ENCODE measurements at regions not wholly inside any gene's neighbourhood (a gene's known extent, or its start where the extent isn't known, plus 50 kb on each side); places are given as distances from the start of the nearest gene placed in this dataset.

- no peaks in the 10 kb centered on the region for H3K36me3 Mint-ChIP-seq (ENCODE audit: insufficient read depth)
- TF ChIP-seq CTCF (IDR thresholded peaks at IDR 0.05; ENCODE audit: unreplicated experiment): no peak
- H3K4me1 Mint-ChIP-seq (ENCODE audit: low read depth): no peaks in the 10 kb centered on the region
- H3K27ac Mint-ChIP-seq: no peak overlapping the region
- H3K9me3 Mint-ChIP-seq (ENCODE audit: low read depth): no peaks in the 10 kb centered on the region
- peaks cover 13% of the 10 kb centered on the region for H3K27me3 Mint-ChIP-seq
- no peak for DNase-seq (ENCODE audit: low spot score, unreplicated experiment)
- no peak overlapping the region for H3K4me3 Mint-ChIP-seq (ENCODE audit: low read depth)
These were observed 205.7 kb downstream of the ASB1 start for GRCh38 chr2:238632181-238633060.

GRCh38 chr2:238633426-238634328 lies 206.9 kb downstream of the ASB1 start:
- no peaks in the 10 kb centered on the region for H3K4me1 Mint-ChIP-seq (ENCODE audit: low read depth)
- no peak for DNase-seq (ENCODE audit: low spot score, unreplicated experiment)
- H3K36me3 Mint-ChIP-seq (ENCODE audit: insufficient read depth): no peaks in the 10 kb centered on the region
- H3K27ac Mint-ChIP-seq: no peak overlapping the region
- no peak overlapping the region for H3K4me3 Mint-ChIP-seq (ENCODE audit: low read depth)
- no peak for TF ChIP-seq CTCF (IDR thresholded peaks at IDR 0.05; ENCODE audit: unreplicated experiment)
- H3K27me3 Mint-ChIP-seq: peaks cover 13% of the 10 kb centered on the region
- H3K9me3 Mint-ChIP-seq (ENCODE audit: low read depth): no peaks in the 10 kb centered on the region

- no peak overlapping the region for H3K27ac Mint-ChIP-seq
- no peak for TF ChIP-seq CTCF (IDR thresholded peaks at IDR 0.05; ENCODE audit: unreplicated experiment)
- H3K27me3 Mint-ChIP-seq: peaks cover 10% of the 10 kb centered on the region
- H3K4me3 Mint-ChIP-seq (ENCODE audit: low read depth): no peak overlapping the region
- H3K4me1 Mint-ChIP-seq (ENCODE audit: low read depth): no peaks in the 10 kb centered on the region
- H3K36me3 Mint-ChIP-seq (ENCODE audit: insufficient read depth): no peaks in the 10 kb centered on the region
- H3K9me3 Mint-ChIP-seq (ENCODE audit: low read depth): no peaks in the 10 kb centered on the region
- no peak for DNase-seq (ENCODE audit: low spot score, unreplicated experiment)
These were observed 208.1 kb downstream of the ASB1 start for GRCh38 chr2:238634701-238635357.

- no peak for DNase-seq (ENCODE audit: low spot score, unreplicated experiment)
- H3K4me3 Mint-ChIP-seq (ENCODE audit: low read depth): no peak overlapping the region
- H3K9me3 Mint-ChIP-seq (ENCODE audit: low read depth): no peaks in the 10 kb centered on the region
- H3K27ac Mint-ChIP-seq: no peak overlapping the region
- no peaks in the 10 kb centered on the region for H3K36me3 Mint-ChIP-seq (ENCODE audit: insufficient read depth)
- no peak for TF ChIP-seq CTCF (IDR thresholded peaks at IDR 0.05; ENCODE audit: unreplicated experiment)
- H3K4me1 Mint-ChIP-seq (ENCODE audit: low read depth): no peaks in the 10 kb centered on the region
- peaks cover 13% of the 10 kb centered on the region for H3K27me3 Mint-ChIP-seq
These were observed 208.9 kb downstream of the ASB1 start for GRCh38 chr2:238635647-238636051.
